Testis (tissue), 2 donors: ENCODE measurements at regions not wholly inside any gene's neighbourhood (a gene's known extent, or its start where the extent isn't known, plus 50 kb on each side); places are given as distances from the start of the nearest gene placed in this dataset.

ENCODE experiments used
- DNase-seq: peaks from one replicate; pipeline ENCODE4 v3.0.0-alpha.2; 2019
- H3K27ac ChIP-seq, 2 donors: fragments of 200-600 bp; sonication (generic); one replicate each; pipeline ENCODE4 v1.5.1; 2019
- H3K27me3 ChIP-seq: fragments of 200-600 bp; sonication (generic); one replicate; pipeline ENCODE4 v1.5.1; 2019
- H3K36me3 ChIP-seq: fragments of 200-600 bp; sonication (generic); one replicate; pipeline ENCODE4 v1.5.1; 2017; ENCODE audit warnings: low read depth; ENCODE audit errors: missing control alignments
- H3K4me1 ChIP-seq: fragments of 200-600 bp; sonication (generic); one replicate; pipeline ENCODE4 v1.5.1; 2019
- H3K4me3 ChIP-seq, 2 donors: fragments of 200-600 bp; sonication (generic); one replicate each; pipeline ENCODE4 v1.5.1; 2017 to 2019
- H3K9me3 ChIP-seq: fragments of 200-600 bp; sonication (generic); one replicate; pipeline ENCODE4 v1.5.1; 2017
- POLR2A ChIP-seq: fragments of 450-650 bp; IDR thresholded peaks from one replicate; pipeline ENCODE4 v1.6.1; 2017; ENCODE audit warnings: antibody characterized with exemption, mild to moderate bottlenecking, moderate library complexity
- WGBS, 2 donors: methylation state at CpG; one replicate each; pipeline ENCODE4 v1.1.5; 2018; 5-methylcytosine and 5-hydroxymethylcytosine counted together
- intact Hi-C: fragments of 100-400 bp; cut with DNase I; formaldehyde crosslinking; loops from one replicate; pipeline ENCODE4 v1.15.1; 2023; ENCODE audit warnings: low total_unique reads
- TF ChIP-seq, protein P1 (sequence below), 3 experiments: fragments of 450-650 bp in 2 of 3; fragments of 200-600 bp in 1 of 3; sonication (generic) in 1 of 3; IDR thresholded peaks; one replicate each; pipeline ENCODE4 v1.5.1; 2016 to 2019; ENCODE audit warnings: antibody characterized with exemption in 3 of 3, mild to moderate bottlenecking in 2 of 3, moderate library complexity in 1 of 3

DNA sequence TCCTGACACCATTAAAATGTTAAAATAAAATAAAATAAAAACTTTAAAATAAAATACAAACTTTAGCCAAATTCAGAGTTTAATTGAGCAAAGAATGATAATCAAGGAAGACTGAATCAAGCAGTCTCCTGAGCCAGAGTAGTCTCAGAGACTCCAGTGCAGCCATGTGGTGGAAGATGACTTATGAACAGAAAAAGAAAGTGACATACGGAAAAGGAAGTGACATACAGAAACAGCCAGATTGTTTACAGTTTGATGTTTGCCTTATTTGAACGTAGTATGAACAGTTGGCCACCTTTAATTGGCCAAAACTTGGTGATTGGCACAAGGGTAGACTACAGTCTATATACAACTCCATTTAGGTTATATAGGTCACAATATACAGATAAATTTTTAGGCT, 787.2 kb downstream of the ADCYAP1 start:
- no peaks in the 10 kb centered on the region for H3K4me1 ChIP-seq
- no peak for DNase-seq
- no peak overlapping the region for H3K4me3 ChIP-seq
- TF ChIP-seq POLR2A: no peak
- TF ChIP-seq, protein P1, sequence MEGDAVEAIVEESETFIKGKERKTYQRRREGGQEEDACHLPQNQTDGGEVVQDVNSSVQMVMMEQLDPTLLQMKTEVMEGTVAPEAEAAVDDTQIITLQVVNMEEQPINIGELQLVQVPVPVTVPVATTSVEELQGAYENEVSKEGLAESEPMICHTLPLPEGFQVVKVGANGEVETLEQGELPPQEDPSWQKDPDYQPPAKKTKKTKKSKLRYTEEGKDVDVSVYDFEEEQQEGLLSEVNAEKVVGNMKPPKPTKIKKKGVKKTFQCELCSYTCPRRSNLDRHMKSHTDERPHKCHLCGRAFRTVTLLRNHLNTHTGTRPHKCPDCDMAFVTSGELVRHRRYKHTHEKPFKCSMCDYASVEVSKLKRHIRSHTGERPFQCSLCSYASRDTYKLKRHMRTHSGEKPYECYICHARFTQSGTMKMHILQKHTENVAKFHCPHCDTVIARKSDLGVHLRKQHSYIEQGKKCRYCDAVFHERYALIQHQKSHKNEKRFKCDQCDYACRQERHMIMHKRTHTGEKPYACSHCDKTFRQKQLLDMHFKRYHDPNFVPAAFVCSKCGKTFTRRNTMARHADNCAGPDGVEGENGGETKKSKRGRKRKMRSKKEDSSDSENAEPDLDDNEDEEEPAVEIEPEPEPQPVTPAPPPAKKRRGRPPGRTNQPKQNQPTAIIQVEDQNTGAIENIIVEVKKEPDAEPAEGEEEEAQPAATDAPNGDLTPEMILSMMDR (IDR thresholded peaks at IDR 0.05): no peak
- intact Hi-C loops: no loop called here
- H3K27me3 ChIP-seq: no peaks in the 10 kb centered on the region
- no peak overlapping the region for H3K27ac ChIP-seq
- H3K36me3 ChIP-seq: no peaks in the 10 kb centered on the region
- WGBS, 2 donors: 85 to 94% methylated on average over 2 of the region's 2 CpGs
- H3K9me3 ChIP-seq: no peaks in the 10 kb centered on the region

DNA sequence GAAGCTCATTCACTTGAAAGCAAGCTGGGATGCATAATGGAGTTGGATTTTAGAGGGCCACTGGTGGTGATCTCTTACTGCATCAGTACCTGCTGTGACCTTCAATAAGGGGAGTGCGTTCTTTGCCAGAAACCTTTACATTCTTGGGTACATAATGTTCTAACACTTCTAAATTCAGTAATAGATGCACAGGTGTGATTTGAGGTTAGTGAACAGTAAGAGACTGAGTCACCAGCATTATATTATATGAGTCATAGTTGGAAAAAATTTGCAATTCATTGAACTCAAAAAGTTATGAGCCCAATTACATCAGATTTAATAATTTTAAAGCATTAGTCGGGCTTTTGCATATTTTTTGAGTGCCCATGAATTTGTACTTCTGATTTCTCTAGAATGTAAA, 803.3 kb downstream of the ADCYAP1 start:
- 77 to 78% methylated on average over 2 of the region's 2 CpGs for WGBS, 2 donors
- Histone ChIP-seq H3K4me3 (no peak overlapping the region), H3K27ac (no peak overlapping the region), H3K9me3 (no peaks in the 10 kb centered on the region), H3K36me3 (no peaks in the 10 kb centered on the region), H3K4me1 (no peaks in the 10 kb centered on the region), H3K27me3 (no peaks in the 10 kb centered on the region)
- TF ChIP-seq, protein P1 (IDR thresholded peaks at IDR 0.05): no peak
- TF ChIP-seq POLR2A: no peak
- DNase-seq: no peak
- intact Hi-C loops: no loop called here

DNA sequence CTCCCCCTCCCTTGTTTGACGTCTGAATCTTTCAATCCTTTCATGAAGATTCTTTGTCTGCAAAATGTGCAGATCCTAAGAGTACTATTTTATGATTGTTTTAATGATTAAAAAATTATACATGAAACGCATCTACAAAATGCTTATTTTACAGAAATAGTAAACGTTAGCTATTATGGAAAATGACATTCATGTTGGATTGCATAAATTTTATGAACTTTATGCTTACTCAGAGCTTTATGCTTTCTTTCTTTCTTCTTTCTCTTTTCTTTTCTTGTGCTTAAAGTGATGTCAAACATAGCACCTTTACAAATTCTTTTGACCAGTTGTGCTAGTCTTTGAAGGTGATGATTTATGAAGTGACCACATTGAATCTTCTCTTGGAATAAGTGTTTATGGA, 805.4 kb downstream of the ADCYAP1 start:
- Histone ChIP-seq H3K9me3 (no peaks in the 10 kb centered on the region), H3K27ac (no peak overlapping the region), H3K4me1 (no peaks in the 10 kb centered on the region), H3K27me3 (no peaks in the 10 kb centered on the region), H3K36me3 (no peaks in the 10 kb centered on the region), H3K4me3 (no peak overlapping the region)
- no peak for DNase-seq
- TF ChIP-seq POLR2A: no peak
- TF ChIP-seq, protein P1 (IDR thresholded peaks at IDR 0.05): no peak
- 84 to 86% methylated on average over 3 of the region's 3 CpGs for WGBS, 2 donors
- intact Hi-C loops: no loop called here

DNA sequence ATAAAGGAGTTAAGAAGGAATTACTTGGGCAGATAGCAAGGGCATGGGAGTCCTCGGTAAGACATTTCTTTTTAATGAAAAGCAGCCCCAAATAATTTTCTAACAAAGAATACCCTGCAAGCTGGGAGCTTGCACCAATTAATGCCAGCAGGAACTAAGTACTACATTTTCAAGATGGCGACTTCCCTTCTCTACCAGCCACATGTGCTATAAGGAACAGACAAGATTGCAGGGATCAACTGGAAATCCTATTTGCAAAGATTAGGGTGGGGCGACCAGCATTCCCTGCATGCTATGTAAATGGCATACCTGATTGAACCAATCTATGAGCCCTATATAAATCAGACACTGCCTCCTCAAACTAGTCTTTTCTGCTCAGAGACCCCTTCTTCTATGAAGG, 827.5 kb downstream of the ADCYAP1 start:
- TF ChIP-seq POLR2A: no peak
- TF ChIP-seq, protein P1 (IDR thresholded peaks at IDR 0.05): no peak
- Histone ChIP-seq H3K4me1 (no peaks in the 10 kb centered on the region), H3K9me3 (no peaks in the 10 kb centered on the region), H3K4me3 (no peak overlapping the region), H3K36me3 (no peaks in the 10 kb centered on the region), H3K27ac (no peak overlapping the region), H3K27me3 (no peaks in the 10 kb centered on the region)
- intact Hi-C loops: no loop called here
- DNase-seq: no peak
- 75 to 84% methylated on average over 3 of the region's 3 CpGs for WGBS, 2 donors

DNA sequence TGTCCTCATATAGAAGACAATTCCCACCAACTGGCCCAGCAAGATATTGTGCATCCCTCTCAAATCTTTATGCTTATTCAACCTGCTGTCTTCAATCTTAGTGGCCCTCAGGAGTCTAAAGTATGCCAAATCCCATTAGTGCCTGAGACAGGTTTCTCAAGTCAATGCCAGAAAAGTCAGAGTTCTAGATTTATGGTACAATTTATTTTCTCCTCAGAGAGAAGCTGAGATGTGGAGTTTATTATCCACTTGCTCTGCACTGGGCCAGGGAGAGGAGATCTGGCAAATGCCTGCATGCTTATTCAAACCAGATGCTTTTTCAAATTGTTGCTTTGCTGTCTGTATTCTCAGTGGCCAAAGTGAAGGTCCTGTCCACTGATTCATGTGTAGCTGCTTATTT, 825.2 kb downstream of the METTL4 start:
- no peak for DNase-seq
- no peak overlapping the region for H3K4me3 ChIP-seq
- no peaks in the 10 kb centered on the region for H3K27me3 ChIP-seq
- H3K36me3 ChIP-seq: no peaks in the 10 kb centered on the region
- no peaks in the 10 kb centered on the region for H3K4me1 ChIP-seq
- H3K9me3 ChIP-seq: no peaks in the 10 kb centered on the region
- H3K27ac ChIP-seq: no peak overlapping the region
- intact Hi-C loops: no loop called here
- no peak for TF ChIP-seq POLR2A
- TF ChIP-seq, protein P1 (IDR thresholded peaks at IDR 0.05): no peak
